CD14-positive monocyte (primary cell): ENCODE measurements at regions not wholly inside any gene's neighbourhood (a gene's known extent, or its start where the extent isn't known, plus 50 kb on each side); places are given as distances from the start of the nearest gene placed in this dataset.

Experiments
- DNase-seq, 3 donors: peaks; one replicate each; pipeline ENCODE4 v3.0.0-alpha.2; 2011 to 2022
- H2AFZ ChIP-seq: 2 replicates; pipeline ENCODE4 v1.6.0; 2012; ENCODE audit warnings: mild to moderate bottlenecking, low read depth, low read length, inconsistent platforms; ENCODE audit not compliant: insufficient read depth, poor library complexity, severe bottlenecking
- H3K27ac ChIP-seq, 2 donors: 1 replicate in 1 of 2; 2 replicates in 1 of 2; pipeline ENCODE4 v1.5.1; 2012 to 2013; ENCODE audit warnings: low read length in 2 of 2, control low read depth in 1 of 2, inconsistent platforms in 1 of 2, low read depth in 1 of 2, mild to moderate bottlenecking in 1 of 2
- H3K27me3 ChIP-seq, 2 donors: one replicate each; pipeline versions ENCODE4 v1.6.0 to v1.6.1; 2011 to 2013; ENCODE audit warnings: low read length in 2 of 2; ENCODE audit not compliant: control insufficient read depth in 2 of 2, insufficient read depth in 2 of 2
- H3K36me3 ChIP-seq, 2 donors: replicated peaks in 1 of 2; 1 replicate in 1 of 2; 2 replicates in 1 of 2; pipeline versions ENCODE4 v1.5.1 to v1.6.1; 2012 to 2013; ENCODE audit warnings: low read length in 2 of 2, control low read depth in 1 of 2, inconsistent platforms in 1 of 2, mild to moderate bottlenecking in 1 of 2; ENCODE audit not compliant: insufficient read depth in 2 of 2, control insufficient read depth in 1 of 2
- H3K4me1 ChIP-seq, 2 donors: 1 replicate in 1 of 2; 2 replicates in 1 of 2; pipeline versions ENCODE4 v1.5.1 to v1.6.1; 2012 to 2013; ENCODE audit warnings: low read length in 2 of 2, control low read depth in 1 of 2, inconsistent platforms in 1 of 2, mild to moderate bottlenecking in 1 of 2, moderate library complexity in 1 of 2; ENCODE audit not compliant: insufficient read depth in 2 of 2, control insufficient read depth in 1 of 2
- H3K4me2 ChIP-seq: replicated peaks from 2 replicates; pipeline ENCODE3; 2012; ENCODE audit warnings: low read length, moderate library complexity, mild to moderate bottlenecking; ENCODE audit not compliant: poor library complexity, severe bottlenecking; ENCODE audit errors: extremely low read depth
- H3K4me3 ChIP-seq, 3 experiments: fragments of 200-600 bp in 1 of 3; sonication (generic) in 1 of 3; replicated peaks in 1 of 3; 1 replicate in 2 of 3; 2 replicates in 1 of 3; pipeline ENCODE4 v1.5.1; 2011 to 2013; ENCODE audit warnings: low read length in 3 of 3, mild to moderate bottlenecking in 3 of 3, control low read depth in 2 of 3, low read depth in 2 of 3, inconsistent platforms in 1 of 3, moderate library complexity in 1 of 3
- H3K79me2 ChIP-seq: 2 replicates; pipeline ENCODE4 v1.6.0; 2012; ENCODE audit warnings: mild to moderate bottlenecking, control low read depth, inconsistent platforms, low read length, moderate library complexity; ENCODE audit not compliant: insufficient read depth
- H3K9ac ChIP-seq: 2 replicates; pipeline ENCODE4 v1.6.0; 2017; ENCODE audit warnings: low read length, mild to moderate bottlenecking; ENCODE audit not compliant: insufficient read depth, poor library complexity, severe bottlenecking
- H3K9me3 ChIP-seq, 2 donors: replicated peaks in 1 of 2; 1 replicate in 1 of 2; 2 replicates in 1 of 2; pipeline versions ENCODE4 v1.5.1 to v1.6.1; 2012 to 2013; ENCODE audit warnings: low read length in 2 of 2, control low read depth in 1 of 2; ENCODE audit not compliant: control insufficient read depth in 1 of 2, insufficient read depth in 1 of 2
- H4K20me1 ChIP-seq: 2 replicates; pipeline ENCODE4 v1.6.0; 2012; ENCODE audit warnings: mild to moderate bottlenecking, low read length, control low read depth, moderate library complexity; ENCODE audit not compliant: insufficient read depth
- H3K27ac Mint-ChIP-seq, 7 donors: one replicate each; pipeline ENCODE4 v1.8.0; 2020; ENCODE audit warnings: mild to moderate bottlenecking in 7 of 7, mixed read lengths in 7 of 7, moderate library complexity in 6 of 7, inconsistent platforms in 2 of 7
- H3K27me3 Mint-ChIP-seq, 3 donors: one replicate each; pipeline ENCODE4 v1.8.0; 2021 to 2022; ENCODE audit warnings: low read depth in 3 of 3, mild to moderate bottlenecking in 3 of 3, mixed read lengths in 3 of 3, moderate library complexity in 3 of 3, inconsistent platforms in 1 of 3
- H3K36me3 Mint-ChIP-seq, 2 donors: one replicate each; pipeline ENCODE4 v1.8.0; 2020; ENCODE audit warnings: mixed read lengths in 2 of 2, inconsistent platforms in 1 of 2, mild to moderate bottlenecking in 1 of 2
- H3K4me1 Mint-ChIP-seq: one replicate; pipeline ENCODE4 v1.8.0; 2020; ENCODE audit warnings: mild to moderate bottlenecking, mixed read lengths
- H3K4me3 Mint-ChIP-seq, 2 donors: one replicate each; pipeline ENCODE4 v1.8.0; 2020; ENCODE audit warnings: mild to moderate bottlenecking in 2 of 2, mixed read lengths in 2 of 2, moderate library complexity in 1 of 2
- H3K9me3 Mint-ChIP-seq, 7 donors: one replicate each; pipeline ENCODE4 v1.8.0; 2020 to 2022; ENCODE audit warnings: mixed read lengths in 7 of 7, mild to moderate bottlenecking in 6 of 7, moderate library complexity in 6 of 7, inconsistent platforms in 2 of 7
- WGBS: methylation state at CpG from one replicate; pipeline ENCODE4 v1.1.5; 2013; ENCODE audit warnings: missing lambda C conversion rate; ENCODE audit not compliant: insufficient coverage; 5-methylcytosine and 5-hydroxymethylcytosine counted together
- intact Hi-C, 2 donors: fragments of 100-400 bp; cut with micrococcal nuclease; formaldehyde crosslinking; loops; one replicate each; pipeline versions ENCODE4 v1.15.0 to v1.15.1; 2023
- TF ChIP-seq, protein P1 (sequence below): fragments of 200-600 bp; IDR thresholded peaks from one replicate; pipeline ENCODE4 v1.8.0; 2022; ENCODE audit warnings: antibody characterized with exemption, mild to moderate bottlenecking

DNA sequence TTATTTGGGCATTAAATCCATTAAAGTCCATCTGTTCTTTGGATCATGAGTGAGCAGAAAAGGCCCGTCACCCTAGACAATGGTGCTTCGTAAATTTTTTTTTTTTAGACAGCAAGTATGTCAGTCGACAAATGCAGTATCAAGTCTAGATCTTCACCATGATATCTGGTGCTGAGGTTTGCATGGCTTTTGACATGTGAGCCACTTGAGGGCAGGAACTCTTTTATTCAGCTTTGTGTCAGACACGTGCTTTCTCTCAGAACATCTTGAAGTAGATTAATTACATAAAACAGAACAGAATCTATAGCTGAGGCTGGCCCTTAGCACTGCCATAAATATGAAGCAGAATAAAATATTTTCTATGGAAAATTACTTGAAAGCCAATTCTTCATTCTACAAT, 62.9 kb upstream of the CARD18 start:
- Histone ChIP-seq H3K9ac (no peak overlapping the region), H3K9me3 (no peaks in the 10 kb centered on the region), H3K27ac (no peak overlapping the region), H3K36me3 (no peaks in the 10 kb centered on the region), H3K79me2 (no peaks in the 10 kb centered on the region), H2AFZ (no peak overlapping the region), H3K4me3 (no peak overlapping the region), H4K20me1 (no peaks in the 10 kb centered on the region), H3K4me2 (no peak overlapping the region), H3K4me1 (peaks cover 13 to 19% of the 10 kb centered on the region in 2 donors), H3K27me3 (no peaks in the 10 kb centered on the region)
- 100% methylated on average over 3 of the region's 4 CpGs for WGBS
- H3K4me1 Mint-ChIP-seq: peaks cover 11% of the 10 kb centered on the region
- TF ChIP-seq, protein P1, sequence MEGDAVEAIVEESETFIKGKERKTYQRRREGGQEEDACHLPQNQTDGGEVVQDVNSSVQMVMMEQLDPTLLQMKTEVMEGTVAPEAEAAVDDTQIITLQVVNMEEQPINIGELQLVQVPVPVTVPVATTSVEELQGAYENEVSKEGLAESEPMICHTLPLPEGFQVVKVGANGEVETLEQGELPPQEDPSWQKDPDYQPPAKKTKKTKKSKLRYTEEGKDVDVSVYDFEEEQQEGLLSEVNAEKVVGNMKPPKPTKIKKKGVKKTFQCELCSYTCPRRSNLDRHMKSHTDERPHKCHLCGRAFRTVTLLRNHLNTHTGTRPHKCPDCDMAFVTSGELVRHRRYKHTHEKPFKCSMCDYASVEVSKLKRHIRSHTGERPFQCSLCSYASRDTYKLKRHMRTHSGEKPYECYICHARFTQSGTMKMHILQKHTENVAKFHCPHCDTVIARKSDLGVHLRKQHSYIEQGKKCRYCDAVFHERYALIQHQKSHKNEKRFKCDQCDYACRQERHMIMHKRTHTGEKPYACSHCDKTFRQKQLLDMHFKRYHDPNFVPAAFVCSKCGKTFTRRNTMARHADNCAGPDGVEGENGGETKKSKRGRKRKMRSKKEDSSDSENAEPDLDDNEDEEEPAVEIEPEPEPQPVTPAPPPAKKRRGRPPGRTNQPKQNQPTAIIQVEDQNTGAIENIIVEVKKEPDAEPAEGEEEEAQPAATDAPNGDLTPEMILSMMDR: no peak
- H3K27me3 Mint-ChIP-seq: no peaks in the 10 kb centered on the region
- no peak overlapping the region for H3K27ac Mint-ChIP-seq
- intact Hi-C loops: no loop called here
- peaks cover 0 to 9% (median 2%) of the 10 kb centered on the region in 7 donors for H3K9me3 Mint-ChIP-seq
- DNase-seq: no peak
- no peak overlapping the region for H3K4me3 Mint-ChIP-seq
- H3K36me3 Mint-ChIP-seq: peaks cover 0 to 3% of the 10 kb centered on the region in 2 donors

DNA sequence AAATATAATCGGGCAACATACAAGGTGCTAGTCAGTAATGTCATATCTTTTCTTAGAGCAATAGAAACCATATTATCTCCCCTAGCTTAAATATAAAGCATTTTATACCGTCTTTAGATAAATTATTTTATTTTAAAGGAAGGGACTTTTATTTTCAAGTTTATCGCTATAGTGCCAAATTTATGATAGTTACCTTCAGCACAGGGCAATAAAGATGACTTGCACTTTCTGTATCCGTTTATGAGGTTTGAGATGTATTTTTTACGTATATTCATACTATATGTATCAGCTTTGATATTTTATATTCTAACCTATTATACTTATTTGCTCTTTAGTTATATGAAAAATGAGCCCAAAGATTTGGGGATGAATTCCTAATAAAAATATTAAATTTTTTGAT, 61.6 kb upstream of the CARD18 start:
- no peaks in the 10 kb centered on the region for H3K27me3 Mint-ChIP-seq
- Histone ChIP-seq H2AFZ (no peak overlapping the region), H4K20me1 (no peaks in the 10 kb centered on the region), H3K9ac (no peak overlapping the region), H3K27me3 (no peaks in the 10 kb centered on the region), H3K36me3 (no peaks in the 10 kb centered on the region), H3K27ac (no peak overlapping the region), H3K4me1 (peaks cover 13 to 19% of the 10 kb centered on the region in 2 donors), H3K9me3 (no peaks in the 10 kb centered on the region), H3K79me2 (no peaks in the 10 kb centered on the region), H3K4me2 (no peak overlapping the region), H3K4me3 (no peak overlapping the region)
- TF ChIP-seq, protein P1: no peak
- H3K9me3 Mint-ChIP-seq: peaks cover 0 to 8% (median 0%) of the 10 kb centered on the region in 7 donors
- no peak for DNase-seq
- peaks cover 11% of the 10 kb centered on the region for H3K4me1 Mint-ChIP-seq
- H3K36me3 Mint-ChIP-seq: peaks cover 0 to 1% of the 10 kb centered on the region in 2 donors
- no peak overlapping the region for H3K4me3 Mint-ChIP-seq
- intact Hi-C loops: no loop called here
- no peak overlapping the region for H3K27ac Mint-ChIP-seq
- no CpG with 5 or more reads among the region's 5 CpGs for WGBS
